ENCODE measurements at regions not wholly inside any gene's neighbourhood (a gene's known extent, or its start where the extent isn't known, plus 50 kb on each side); places are given as distances from the start of the nearest gene placed in this dataset.
"Not testable (repeated sequence)": the region's sequence is repeated elsewhere in the genome, so short reads cannot be mapped to it uniquely, and the experiment has no call there.

GRCh38 chr1:103997631-103998030, 247.9 kb downstream of the AMY1C start:
- no peak for DNase-seq (ENCODE audit: low read depth)
- TF ChIP-seq CTCF (IDR thresholded peaks at IDR 0.05; ENCODE audit: low read length, missing control alignments) = no peak
- no peak overlapping the region for H3K4me3 ChIP-seq (replicated peaks; ENCODE audit: low read depth, low read length)

- H3K4me3 ChIP-seq (replicated peaks; ENCODE audit: low read depth, low read length) = no peak overlapping the region
- no peak for TF ChIP-seq CTCF (IDR thresholded peaks at IDR 0.05; ENCODE audit: low read length, missing control alignments)
- no peak for DNase-seq (ENCODE audit: low read depth)
These were observed 269.4 kb downstream of the AMY1C start for GRCh38 chr1:104018922-104019674.

- DNase-seq (ENCODE audit: low read depth) = no peak
- no peak overlapping the region for H3K4me3 ChIP-seq (replicated peaks; ENCODE audit: low read depth, low read length)
- no peak for TF ChIP-seq CTCF (IDR thresholded peaks at IDR 0.05; ENCODE audit: low read length, missing control alignments)
These were observed 270.0 kb downstream of the AMY1C start for GRCh38 chr1:104019675-104020049.

- no peak overlapping the region for H3K4me3 ChIP-seq (replicated peaks; ENCODE audit: low read depth, low read length)
- no peak for DNase-seq (ENCODE audit: low read depth)
- TF ChIP-seq CTCF (IDR thresholded peaks at IDR 0.05; ENCODE audit: low read length, missing control alignments) = no peak
These were observed 278.8 kb downstream of the AMY1C start for GRCh38 chr1:104028416-104029035.

GRCh38 chr1:104029456-104029970, 279.8 kb downstream of the AMY1C start:
- DNase-seq (ENCODE audit: low read depth) = no peak
- H3K4me3 ChIP-seq (replicated peaks; ENCODE audit: low read depth, low read length) = no peak overlapping the region
- no peak for TF ChIP-seq CTCF (IDR thresholded peaks at IDR 0.05; ENCODE audit: low read length, missing control alignments)

GRCh38 chr1:104056786-104057185, 307.1 kb downstream of the AMY1C start:
- no peak overlapping the region for H3K4me3 ChIP-seq (replicated peaks; ENCODE audit: low read depth, low read length)
- DNase-seq (ENCODE audit: low read depth) = no peak
- no peak for TF ChIP-seq CTCF (IDR thresholded peaks at IDR 0.05; ENCODE audit: low read length, missing control alignments)

- DNase-seq (ENCODE audit: low read depth); H3K4me3 ChIP-seq (replicated peaks; ENCODE audit: low read depth, low read length): not testable (repeated sequence)
These were observed 307.7 kb downstream of the AMY1C start for GRCh38 chr1:104057219-104057898.

- not testable (repeated sequence) for H3K4me3 ChIP-seq (replicated peaks; ENCODE audit: low read depth, low read length)
These were observed 311.9 kb downstream of the AMY1C start for GRCh38 chr1:104061637-104062036.

More at GRCh38 chr1:104061637-104062036, 311.9 kb downstream of the AMY1C start:
- DNase-seq (ENCODE audit: low read depth) = not testable (repeated sequence)
